Thymus (tissue), 11 donors: ENCODE measurements at regions not wholly inside any gene's neighbourhood (a gene's known extent, or its start where the extent isn't known, plus 50 kb on each side); places are given as distances from the start of the nearest gene placed in this dataset.

ENCODE experiments used
- DNase-seq, 9 donors: peaks; one replicate each; pipeline ENCODE4 v3.0.0-alpha.2; 2013; ENCODE audit warnings: low spot score in 9 of 9, low read depth in 6 of 9, missing footprints in 1 of 9
- H3K27ac ChIP-seq, 2 donors: one replicate each; pipeline ENCODE4 v1.5.1; 2013; ENCODE audit warnings: control low read depth in 1 of 2, low read depth in 1 of 2, low read length in 1 of 2, mild to moderate bottlenecking in 1 of 2, moderate library complexity in 1 of 2
- H3K27me3 ChIP-seq, 2 donors: one replicate each; pipeline ENCODE4 v1.5.1; 2013; ENCODE audit warnings: low read length in 1 of 2; ENCODE audit not compliant: control insufficient read depth in 2 of 2, insufficient read depth in 1 of 2
- H3K36me3 ChIP-seq, 2 donors: one replicate each; pipeline ENCODE4 v1.5.1; 2013; ENCODE audit warnings: low read length in 1 of 2, mild to moderate bottlenecking in 1 of 2, moderate library complexity in 1 of 2; ENCODE audit not compliant: control insufficient read depth in 2 of 2, insufficient read depth in 2 of 2
- H3K4me1 ChIP-seq, 2 donors: one replicate each; pipeline ENCODE4 v1.5.1; 2013; ENCODE audit warnings: low read length in 2 of 2; ENCODE audit not compliant: control insufficient read depth in 2 of 2, insufficient read depth in 2 of 2
- H3K4me3 ChIP-seq, 2 donors: one replicate each; pipeline ENCODE4 v1.5.1; 2013; ENCODE audit warnings: low read length in 2 of 2, control low read depth in 1 of 2, mild to moderate bottlenecking in 1 of 2
- H3K9me3 ChIP-seq, 2 donors: one replicate each; pipeline ENCODE4 v1.5.1; 2013; ENCODE audit warnings: low read length in 1 of 2, mild to moderate bottlenecking in 1 of 2; ENCODE audit not compliant: control insufficient read depth in 2 of 2, insufficient read depth in 1 of 2
- WGBS: extraction: QIAGEN DNeasy Blood & Tissue Kit; methylation state at CpG from one replicate; pipeline ENCODE4 v1.1.7; 2013; 5-methylcytosine and 5-hydroxymethylcytosine counted together
- donor health status: healthy.

- H3K4me3 ChIP-seq = no peak overlapping the region
- no peaks in the 10 kb centered on the region for H3K36me3 ChIP-seq
- no peak for DNase-seq
- 95% methylated on average over 3 of the region's 3 CpGs for WGBS
- no peaks in the 10 kb centered on the region for H3K4me1 ChIP-seq
- no peak overlapping the region for H3K27ac ChIP-seq
- no peaks in the 10 kb centered on the region for H3K9me3 ChIP-seq
- no peaks in the 10 kb centered on the region for H3K27me3 ChIP-seq
Observed at GRCh38 chr20:20931632-20932031, 174.5 kb downstream of the LINC00237 start.

DNA sequence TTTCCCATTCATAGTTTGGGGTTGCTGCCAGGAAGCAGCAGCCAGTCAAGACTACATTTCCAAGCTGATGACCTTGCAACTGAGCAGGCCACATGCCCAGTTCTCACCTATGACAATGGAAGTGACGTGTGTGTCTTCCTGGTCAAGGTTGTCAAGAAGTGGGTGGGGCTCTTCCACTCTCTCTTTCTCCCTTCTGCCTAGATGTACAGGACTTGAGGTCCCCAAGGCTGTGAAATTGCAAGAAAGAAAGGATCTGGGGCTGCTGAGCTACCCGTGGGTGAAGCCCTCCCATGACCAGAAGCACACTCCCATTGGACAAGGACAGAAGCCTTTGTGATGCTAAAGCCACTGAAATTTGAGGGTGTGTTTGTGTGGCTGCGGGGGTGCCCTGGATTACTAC lies 175.1 kb downstream of the LINC00237 start:
- 72% methylated on average over 3 of the region's 3 CpGs for WGBS
- no peak overlapping the region for H3K4me3 ChIP-seq
- H3K27ac ChIP-seq = no peak overlapping the region
- H3K36me3 ChIP-seq = no peaks in the 10 kb centered on the region
- H3K27me3 ChIP-seq = no peaks in the 10 kb centered on the region
- H3K4me1 ChIP-seq = no peaks in the 10 kb centered on the region
- no peak for DNase-seq
- H3K9me3 ChIP-seq = no peaks in the 10 kb centered on the region

DNA sequence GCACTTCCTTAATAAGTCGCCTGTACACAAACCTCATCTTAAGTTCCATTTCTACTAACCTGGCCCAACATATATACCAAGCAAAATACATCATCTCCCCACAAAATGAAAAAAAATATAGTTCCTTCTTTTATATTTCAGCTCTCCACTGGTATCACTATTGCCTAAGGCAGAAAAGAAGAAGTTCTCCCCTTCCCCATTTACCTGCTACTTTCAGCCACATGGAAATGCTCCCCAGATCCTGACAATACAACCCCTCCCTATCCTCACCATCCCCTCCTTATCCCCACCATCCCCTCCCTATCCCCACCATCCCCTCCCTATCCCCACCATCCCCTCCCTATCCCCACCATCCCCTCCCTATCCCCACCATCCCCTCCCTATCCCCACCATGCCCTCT lies 175.7 kb downstream of the LINC00237 start:
- DNase-seq = no peak
- WGBS = 65% methylated on average over 1 of the region's 1 CpG
- no peaks in the 10 kb centered on the region for H3K9me3 ChIP-seq
- no peak overlapping the region for H3K27ac ChIP-seq
- H3K27me3 ChIP-seq = no peaks in the 10 kb centered on the region
- no peaks in the 10 kb centered on the region for H3K4me1 ChIP-seq
- no peaks in the 10 kb centered on the region for H3K36me3 ChIP-seq
- no peak overlapping the region for H3K4me3 ChIP-seq

- H3K4me3 ChIP-seq = no peak overlapping the region
- no peaks in the 10 kb centered on the region for H3K4me1 ChIP-seq
- WGBS = 70% methylated on average over 5 of the region's 5 CpGs
- no peak for DNase-seq
- H3K27ac ChIP-seq = no peak overlapping the region
- no peaks in the 10 kb centered on the region for H3K9me3 ChIP-seq
- no peaks in the 10 kb centered on the region for H3K27me3 ChIP-seq
- H3K36me3 ChIP-seq = no peaks in the 10 kb centered on the region
Observed at GRCh38 chr20:20929341-20929740, 176.8 kb downstream of the LINC00237 start.

DNA sequence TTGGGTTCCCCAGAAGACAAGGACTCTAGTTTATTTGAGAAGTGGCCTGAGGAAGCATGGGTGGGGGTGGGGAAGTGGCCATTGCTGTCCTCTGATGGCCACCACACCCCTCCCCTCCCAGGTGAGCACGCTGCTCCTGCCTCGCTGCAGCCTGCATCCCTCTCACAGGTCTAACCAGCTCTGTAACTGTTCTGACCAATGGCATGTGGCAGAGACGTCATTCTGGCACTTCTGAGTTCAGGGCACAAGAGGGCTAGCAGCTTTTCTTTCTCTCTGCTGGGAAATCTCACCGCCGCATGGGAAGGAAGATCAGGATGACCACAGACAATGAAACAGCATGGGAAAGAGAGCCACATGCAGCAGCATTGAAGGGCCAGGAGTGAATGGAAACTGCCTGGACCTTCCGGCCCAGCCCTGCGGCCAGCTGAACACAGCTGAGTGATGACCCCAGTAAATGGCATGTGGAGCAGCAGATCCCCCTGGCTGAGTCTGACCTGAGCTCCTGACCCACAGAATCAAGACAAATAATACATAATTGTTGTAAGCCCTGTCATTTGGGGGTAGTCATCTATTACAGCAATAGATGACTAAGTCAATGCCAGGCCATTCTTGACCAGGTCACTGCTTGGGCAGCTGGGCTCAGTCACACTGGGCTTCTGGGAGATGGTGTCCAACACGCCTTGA lies 179.8 kb downstream of the LINC00237 start:
- Histone ChIP-seq H3K36me3 (no peaks in the 10 kb centered on the region), H3K9me3 (no peaks in the 10 kb centered on the region), H3K4me3 (no peak overlapping the region), H3K4me1 (no peaks in the 10 kb centered on the region), H3K27ac (no peak overlapping the region), H3K27me3 (no peaks in the 10 kb centered on the region)
- no peak for DNase-seq
- 77% methylated on average over 8 of the region's 8 CpGs for WGBS

GRCh38 chr20:20920433-20920832 lies 185.7 kb downstream of the LINC00237 start:
- Histone ChIP-seq H3K4me1 (no peaks in the 10 kb centered on the region), H3K9me3 (no peaks in the 10 kb centered on the region), H3K27me3 (no peaks in the 10 kb centered on the region), H3K36me3 (no peaks in the 10 kb centered on the region), H3K27ac (no peak overlapping the region), H3K4me3 (no peak overlapping the region)
- DNase-seq = no peak
- 88% methylated on average over 5 of the region's 5 CpGs for WGBS

GRCh38 chr20:20915844-20916243 lies 190.3 kb downstream of the LINC00237 start:
- Histone ChIP-seq H3K36me3 (no peaks in the 10 kb centered on the region), H3K9me3 (no peaks in the 10 kb centered on the region), H3K4me1 (no peaks in the 10 kb centered on the region), H3K27me3 (no peaks in the 10 kb centered on the region), H3K27ac (no peak overlapping the region), H3K4me3 (no peak overlapping the region)
- DNase-seq = no peak
- WGBS = 43% methylated on average over 1 of the region's 1 CpG

DNA sequence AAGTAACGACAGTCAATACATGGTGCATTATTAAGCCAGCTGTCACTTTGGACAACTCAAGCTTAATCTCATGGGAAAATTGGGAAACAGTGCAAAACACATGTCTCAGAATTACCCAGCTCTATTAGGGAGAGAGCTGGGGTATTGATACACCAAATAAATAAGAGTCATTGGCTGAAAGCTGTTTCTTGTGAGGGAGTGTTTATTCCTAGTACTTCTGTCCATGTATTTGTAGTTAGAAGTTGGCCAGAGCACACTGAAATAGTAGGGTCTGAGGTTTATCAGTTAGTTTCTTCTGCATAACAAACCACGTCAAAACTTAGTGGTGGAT lies 192.0 kb upstream of the RALGAPA2 start:
- DNase-seq = no peak
- no peak overlapping the region for H3K4me3 ChIP-seq
- no peaks in the 10 kb centered on the region for H3K27me3 ChIP-seq
- H3K27ac ChIP-seq = no peak overlapping the region
- H3K36me3 ChIP-seq = no peaks in the 10 kb centered on the region
- 93% methylated on average over 2 of the region's 2 CpGs for WGBS
- no peaks in the 10 kb centered on the region for H3K4me1 ChIP-seq
- H3K9me3 ChIP-seq = no peaks in the 10 kb centered on the region

GRCh38 chr20:20903773-20904500 lies 191.5 kb upstream of the RALGAPA2 start:
- no peak for DNase-seq
- Histone ChIP-seq H3K27ac (no peak overlapping the region), H3K4me3 (no peak overlapping the region), H3K36me3 (no peaks in the 10 kb centered on the region), H3K9me3 (no peaks in the 10 kb centered on the region), H3K27me3 (no peaks in the 10 kb centered on the region), H3K4me1 (no peaks in the 10 kb centered on the region)
- WGBS = 87% methylated on average over 2 of the region's 2 CpGs
